NCI-H1417 treated with DMSO at 0.1 percent for 48 hours (cell line): ENCODE measurements at regions not wholly inside any gene's neighbourhood (a gene's known extent, or its start where the extent isn't known, plus 50 kb on each side); places are given as distances from the start of the nearest gene placed in this dataset.

Experiments
- DNase-seq: peaks from one replicate; lab custom pipeline; 2025; lab: John Stamatoyannopoulos, UW

GRCh38 chr5:15206133-15206532, 293.8 kb upstream of the FBXL7 start:
- DNase-seq, result no peak

GRCh38 chr5:15203376-15203775, 296.6 kb upstream of the FBXL7 start:
- DNase-seq, result no peak

- DNase-seq, result no peak
These were observed 309.0 kb upstream of the FBXL7 start for GRCh38 chr5:15191012-15191411.

GRCh38 chr5:15183520-15183919, 311.9 kb upstream of the ANKH start:
- no peak for DNase-seq

GRCh38 chr5:15170173-15170572, 298.6 kb upstream of the ANKH start:
- DNase-seq, result no peak

- no peak for DNase-seq
These were observed 296.8 kb upstream of the ANKH start for GRCh38 chr5:15168358-15168757.

- no peak for DNase-seq
These were observed 288.5 kb upstream of the ANKH start for GRCh38 chr5:15160091-15160490.

- no peak for DNase-seq
These were observed 288.0 kb upstream of the ANKH start for GRCh38 chr5:15159606-15160005.

GRCh38 chr5:15142458-15142857, 270.9 kb upstream of the ANKH start:
- DNase-seq, result no peak

GRCh38 chr5:15137414-15137813, 265.8 kb upstream of the ANKH start:
- no peak for DNase-seq

- no peak for DNase-seq
These were observed 264.1 kb upstream of the ANKH start for GRCh38 chr5:15135661-15136060.

GRCh38 chr5:15133456-15133965, 261.9 kb upstream of the ANKH start:
- DNase-seq, result no peak

GRCh38 chr5:15132816-15133405, 261.3 kb upstream of the ANKH start:
- no peak for DNase-seq

- DNase-seq, result no peak
These were observed 260.3 kb upstream of the ANKH start for GRCh38 chr5:15131909-15132308.

GRCh38 chr5:15124871-15125568, 253.4 kb upstream of the ANKH start:
- no peak for DNase-seq

GRCh38 chr5:15124461-15124860, 252.9 kb upstream of the ANKH start:
- DNase-seq, result no peak

GRCh38 chr5:15117688-15118087, 246.1 kb upstream of the ANKH start:
- DNase-seq, result no peak

GRCh38 chr5:15116996-15117395, 245.4 kb upstream of the ANKH start:
- no peak for DNase-seq

- DNase-seq, result no peak
These were observed 235.1 kb upstream of the ANKH start for GRCh38 chr5:15106530-15107283.

GRCh38 chr5:15105799-15106393, 234.3 kb upstream of the ANKH start:
- peak; percentile 2 for DNase-seq

- DNase-seq, result no peak
These were observed 232.3 kb upstream of the ANKH start for GRCh38 chr5:15103864-15104263.

GRCh38 chr5:15103130-15103529, 231.6 kb upstream of the ANKH start:
- DNase-seq, result no peak

GRCh38 chr5:15097552-15097951, 226.0 kb upstream of the ANKH start:
- DNase-seq, result no peak
